GM19324 (cell line): ENCODE measurements at regions not wholly inside any gene's neighbourhood (a gene's known extent, or its start where the extent isn't known, plus 50 kb on each side); places are given as distances from the start of the nearest gene placed in this dataset.

Experiments used
- ATAC-seq: cut with Tn5 transposase; IDR thresholded peaks from one replicate; pipeline ENCODE4 v1.9.1; 2021; ENCODE audit warnings: mild to moderate bottlenecking, moderate library complexity; ENCODE audit not compliant: unreplicated experiment, low FRiP score

GRCh38 chr18:78765637-78766281 lies 213.9 kb upstream of the SALL3 start:
- ATAC-seq, result no peak

- ATAC-seq, result no peak
Observed at GRCh38 chr18:78766651-78767533, 212.7 kb upstream of the SALL3 start.

GRCh38 chr18:78767648-78768071 lies 212.0 kb upstream of the SALL3 start:
- no peak for ATAC-seq

- no peak for ATAC-seq
Observed at GRCh38 chr18:78768221-78768620, 211.4 kb upstream of the SALL3 start.

- no peak for ATAC-seq
Observed at GRCh38 chr18:78768656-78769501, 210.7 kb upstream of the SALL3 start.

GRCh38 chr18:78769502-78770105 lies 210.0 kb upstream of the SALL3 start:
- ATAC-seq, result no peak

GRCh38 chr18:78770139-78770822 lies 209.3 kb upstream of the SALL3 start:
- ATAC-seq, result no peak

- ATAC-seq, result no peak
Observed at GRCh38 chr18:78770823-78771139, 208.8 kb upstream of the SALL3 start.

- ATAC-seq, result no peak
Observed at GRCh38 chr18:78771496-78772359, 207.9 kb upstream of the SALL3 start.

- ATAC-seq, result no peak
Observed at GRCh38 chr18:78772360-78773302, 207.0 kb upstream of the SALL3 start.

GRCh38 chr18:78773303-78773755 lies 206.3 kb upstream of the SALL3 start:
- no peak for ATAC-seq

GRCh38 chr18:78773819-78774218 lies 205.8 kb upstream of the SALL3 start:
- ATAC-seq, result no peak

- ATAC-seq, result no peak
Observed at GRCh38 chr18:78774741-78775141, 204.9 kb upstream of the SALL3 start.

GRCh38 chr18:78776151-78776550 lies 203.5 kb upstream of the SALL3 start:
- no peak for ATAC-seq

- no peak for ATAC-seq
Observed at GRCh38 chr18:78776706-78777285, 202.8 kb upstream of the SALL3 start.

- no peak for ATAC-seq
Observed at GRCh38 chr18:78777992-78778391, 201.6 kb upstream of the SALL3 start.

- no peak for ATAC-seq
Observed at GRCh38 chr18:78778651-78779050, 201.0 kb upstream of the SALL3 start.
